ENCODE measurements at regions not wholly inside any gene's neighbourhood (a gene's known extent, or its start where the extent isn't known, plus 50 kb on each side); places are given as distances from the start of the nearest gene placed in this dataset.

GRCh38 chr14:61977217-61977616, 215.0 kb downstream of the SNAPC1 start:
- H3K36me3 ChIP-seq (ENCODE audit: low read length), result 0 out of 2 replicates have a peak, but pooled peaks cover 2% of the 10 kb centered on the region
- H2AFZ ChIP-seq (ENCODE audit: low read depth, low read length, severe bottlenecking), result no peak overlapping the region
- no peak overlapping the region for H3K4me2 ChIP-seq (ENCODE audit: low read depth, low read length, poor library complexity, severe bottlenecking)

DNA sequence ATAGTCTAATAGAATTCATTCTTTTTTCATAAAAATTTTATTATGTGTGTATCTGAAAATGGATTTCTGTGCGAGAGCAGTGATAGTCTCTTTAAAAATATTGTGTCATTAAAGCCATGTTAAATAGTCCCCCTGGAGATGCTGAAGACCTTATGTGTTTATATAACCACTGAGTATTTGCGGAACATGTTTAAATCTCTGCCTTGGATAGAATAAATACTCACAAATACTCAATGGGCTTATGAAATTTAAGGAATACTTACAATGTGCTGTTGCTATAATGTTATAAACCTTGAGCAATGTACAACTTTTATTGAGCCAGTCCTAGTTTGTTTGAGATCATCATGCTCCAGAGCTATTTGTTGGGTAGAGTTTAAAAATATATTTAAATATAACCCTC, 226.0 kb downstream of the SNAPC1 start:
- Histone ChIP-seq H3K27me3 (ENCODE audit: low read length) (no peaks in the 10 kb centered on the region), H3K36me3 (ENCODE audit: low read length) (no peaks in the 10 kb centered on the region), H4K20me1 (ENCODE audit: low read depth, low read length) (no peaks in the 10 kb centered on the region), H3K9me3 (ENCODE audit: insufficient read depth, low read length) (no peaks in the 10 kb centered on the region), H3K4me2 (ENCODE audit: low read depth, low read length, poor library complexity, severe bottlenecking) (no peak overlapping the region), H2AFZ (ENCODE audit: low read depth, low read length, severe bottlenecking) (no peak overlapping the region), H3K27ac (ENCODE audit: low read depth, low read length) (no peak overlapping the region), H3K4me3 (ENCODE audit: insufficient read depth, low read length, poor library complexity, severe bottlenecking) (no peak overlapping the region), H3F3A (ENCODE audit: insufficient read depth) (no peaks in the 10 kb centered on the region), H3K9me2 (replicated peaks; ENCODE audit: insufficient read depth, low read length) (no peaks in the 10 kb centered on the region), H3K9ac (ENCODE audit: low read length) (no peak overlapping the region), H3K79me2 (ENCODE audit: insufficient read depth, low read length) (no peaks in the 10 kb centered on the region)
- TF ChIP-seq, protein P1, sequence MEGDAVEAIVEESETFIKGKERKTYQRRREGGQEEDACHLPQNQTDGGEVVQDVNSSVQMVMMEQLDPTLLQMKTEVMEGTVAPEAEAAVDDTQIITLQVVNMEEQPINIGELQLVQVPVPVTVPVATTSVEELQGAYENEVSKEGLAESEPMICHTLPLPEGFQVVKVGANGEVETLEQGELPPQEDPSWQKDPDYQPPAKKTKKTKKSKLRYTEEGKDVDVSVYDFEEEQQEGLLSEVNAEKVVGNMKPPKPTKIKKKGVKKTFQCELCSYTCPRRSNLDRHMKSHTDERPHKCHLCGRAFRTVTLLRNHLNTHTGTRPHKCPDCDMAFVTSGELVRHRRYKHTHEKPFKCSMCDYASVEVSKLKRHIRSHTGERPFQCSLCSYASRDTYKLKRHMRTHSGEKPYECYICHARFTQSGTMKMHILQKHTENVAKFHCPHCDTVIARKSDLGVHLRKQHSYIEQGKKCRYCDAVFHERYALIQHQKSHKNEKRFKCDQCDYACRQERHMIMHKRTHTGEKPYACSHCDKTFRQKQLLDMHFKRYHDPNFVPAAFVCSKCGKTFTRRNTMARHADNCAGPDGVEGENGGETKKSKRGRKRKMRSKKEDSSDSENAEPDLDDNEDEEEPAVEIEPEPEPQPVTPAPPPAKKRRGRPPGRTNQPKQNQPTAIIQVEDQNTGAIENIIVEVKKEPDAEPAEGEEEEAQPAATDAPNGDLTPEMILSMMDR (IDR thresholded peaks at IDR 0.05; ENCODE audit: insufficient read depth, low read length, poor library complexity, severe bottlenecking), result no peak
- no peak for TF ChIP-seq EZH2phosphoT487 (conservative IDR thresholded peaks at IDR 0.05; ENCODE audit: low read length)

More at GRCh38 chr14:61977217-61977616, 215.0 kb downstream of the SNAPC1 start:
- no peaks in the 10 kb centered on the region for H3K9me2 ChIP-seq (replicated peaks; ENCODE audit: insufficient read depth, low read length)
- no peak overlapping the region for H3K9ac ChIP-seq (ENCODE audit: low read length)
- no peak overlapping the region for H3K4me3 ChIP-seq (ENCODE audit: insufficient read depth, low read length, poor library complexity, severe bottlenecking)
- TF ChIP-seq, protein P1 (IDR thresholded peaks at IDR 0.05; ENCODE audit: insufficient read depth, low read length, poor library complexity, severe bottlenecking), result no peak
- no peak for TF ChIP-seq EZH2phosphoT487 (conservative IDR thresholded peaks at IDR 0.05; ENCODE audit: low read length)
- no peaks in the 10 kb centered on the region for H3K79me2 ChIP-seq (ENCODE audit: insufficient read depth, low read length)
- no peaks in the 10 kb centered on the region for H3K27me3 ChIP-seq (ENCODE audit: low read length)
- no peaks in the 10 kb centered on the region for H3F3A ChIP-seq (ENCODE audit: insufficient read depth)
- H3K9me3 ChIP-seq (ENCODE audit: insufficient read depth, low read length), result peaks cover 13% of the 10 kb centered on the region; the same call in 1 of the 2 replicates
- H4K20me1 ChIP-seq (ENCODE audit: low read depth, low read length), result no peaks in the 10 kb centered on the region
- H3K27ac ChIP-seq (ENCODE audit: low read depth, low read length), result no peak overlapping the region

DNA sequence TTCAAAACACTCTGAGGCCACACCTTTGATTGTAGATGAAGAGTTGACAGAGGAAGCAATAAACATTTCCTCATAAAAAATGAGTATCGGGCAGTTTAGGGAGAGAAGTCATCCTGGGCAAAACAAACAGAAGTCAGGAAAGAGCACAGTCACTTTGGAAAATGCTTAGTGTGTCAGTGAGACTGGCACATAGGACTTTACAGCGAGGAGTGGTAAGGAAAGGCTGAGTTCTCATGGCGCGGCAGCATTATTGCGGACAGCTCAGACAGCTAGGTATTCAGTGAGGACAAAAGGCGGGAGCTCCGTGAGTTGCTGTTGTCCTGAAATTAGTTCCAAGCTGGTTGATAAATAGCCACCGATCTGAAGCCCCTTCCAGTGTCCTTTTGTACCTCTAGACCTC, 229.9 kb downstream of the SNAPC1 start:
- Histone ChIP-seq H3K4me3 (ENCODE audit: insufficient read depth, low read length, poor library complexity, severe bottlenecking) (no peak overlapping the region), H3F3A (ENCODE audit: insufficient read depth) (no peaks in the 10 kb centered on the region), H2AFZ (ENCODE audit: low read depth, low read length, severe bottlenecking) (no peak overlapping the region), H3K4me2 (ENCODE audit: low read depth, low read length, poor library complexity, severe bottlenecking) (no peak overlapping the region), H3K27me3 (ENCODE audit: low read length) (no peaks in the 10 kb centered on the region), H3K27ac (ENCODE audit: low read depth, low read length) (no peak overlapping the region), H4K20me1 (ENCODE audit: low read depth, low read length) (no peaks in the 10 kb centered on the region), H3K9me3 (ENCODE audit: insufficient read depth, low read length) (no peaks in the 10 kb centered on the region), H3K36me3 (ENCODE audit: low read length) (no peaks in the 10 kb centered on the region), H3K79me2 (ENCODE audit: insufficient read depth, low read length) (no peaks in the 10 kb centered on the region), H3K9me2 (replicated peaks; ENCODE audit: insufficient read depth, low read length) (no peaks in the 10 kb centered on the region), H3K9ac (ENCODE audit: low read length) (no peak overlapping the region)
- TF ChIP-seq, protein P1 (IDR thresholded peaks at IDR 0.05; ENCODE audit: insufficient read depth, low read length, poor library complexity, severe bottlenecking), result no peak
- TF ChIP-seq EZH2phosphoT487 (conservative IDR thresholded peaks at IDR 0.05; ENCODE audit: low read length), result no peak

All from SU-DHL-6 (cell line).